B cell (primary cell): ENCODE measurements at regions not wholly inside any gene's neighbourhood (a gene's known extent, or its start where the extent isn't known, plus 50 kb on each side); places are given as distances from the start of the nearest gene placed in this dataset.

ENCODE experiments used
- CTCF ChIP-seq: fragments of 200-600 bp; IDR thresholded peaks from one replicate; pipeline ENCODE4 v1.8.0; 2022; ENCODE audit warnings: antibody characterized with exemption, mild to moderate bottlenecking
- EZH2 ChIP-seq: IDR thresholded peaks from 2 replicates; pipeline ENCODE4 v1.6.1; 2012; ENCODE audit warnings: borderline replicate concordance, low read depth, mild to moderate bottlenecking, moderate library complexity, low read length; ENCODE audit not compliant: insufficient read depth, poor library complexity, severe bottlenecking

- no peak for TF ChIP-seq CTCF
- no peak for TF ChIP-seq EZH2
Observed at GRCh38 chr13:63128716-63129115, 1713.1 kb upstream of the PCDH20 start.
